ENCODE measurements at regions not wholly inside any gene's neighbourhood (a gene's known extent, or its start where the extent isn't known, plus 50 kb on each side); places are given as distances from the start of the nearest gene placed in this dataset.
"Not testable (repeated sequence)": the region's sequence is repeated elsewhere in the genome, so short reads cannot be mapped to it uniquely, and the experiment has no call there.

DNA sequence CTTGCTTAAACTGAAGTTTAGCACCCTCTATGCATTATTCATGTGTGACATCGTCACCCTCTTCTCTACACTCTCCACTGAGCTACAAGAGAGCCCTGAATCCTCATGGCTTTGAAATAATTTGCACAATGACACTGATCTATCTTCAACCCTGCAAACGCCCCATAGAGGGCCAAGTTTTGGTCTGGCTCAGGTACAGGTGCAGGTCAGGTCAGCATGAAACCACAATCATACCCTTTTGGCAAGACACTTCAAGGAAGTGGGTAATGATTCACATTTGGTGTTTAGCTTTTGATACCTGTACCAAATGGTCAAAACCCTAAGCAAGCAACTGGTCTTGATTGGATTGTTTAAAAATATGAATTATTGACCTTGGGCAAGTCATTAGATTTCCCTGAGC, 122.2 kb upstream of the CADM1 start:
- DNase-seq (ENCODE audit: low spot score): no peak

DNA sequence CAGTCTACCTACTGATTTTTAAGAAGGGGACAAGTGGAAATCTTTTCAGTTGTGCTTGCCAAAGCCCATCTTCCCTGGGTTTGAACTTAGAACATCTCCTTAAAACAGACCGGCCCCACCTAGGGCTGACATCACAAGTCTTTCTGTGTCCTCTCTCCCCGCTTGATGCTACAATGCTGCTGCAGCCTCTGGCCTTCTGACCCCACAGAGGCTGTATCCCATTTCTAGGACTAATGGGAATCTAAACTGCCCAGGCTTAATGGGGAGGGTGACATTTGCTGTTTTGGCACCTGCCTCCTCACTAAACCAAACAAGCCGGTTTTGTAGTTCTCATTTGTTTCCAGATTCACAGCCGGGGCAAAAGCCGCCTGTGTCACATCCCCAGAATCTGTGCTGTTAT, 121.3 kb upstream of the CADM1 start:
- DNase-seq (ENCODE audit: low spot score): no peak

DNA sequence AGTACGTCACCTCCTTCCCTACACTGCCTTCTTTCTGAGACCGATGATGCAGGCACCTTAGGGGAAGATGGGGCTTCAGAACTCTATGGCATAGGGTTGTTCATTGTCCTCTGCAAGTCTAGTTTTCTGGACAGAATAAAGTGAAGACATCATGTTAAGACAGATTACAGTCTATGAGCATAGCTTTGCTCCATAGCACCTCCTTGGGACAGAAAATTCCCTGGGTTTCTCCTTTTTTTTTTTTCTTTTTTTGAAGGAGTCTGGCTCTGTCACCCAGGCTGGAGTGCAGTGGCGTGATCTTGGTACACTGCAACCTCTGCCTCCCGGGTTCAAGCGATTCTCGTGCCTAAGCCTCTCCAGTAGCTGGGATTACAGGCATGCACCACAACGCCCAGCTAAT, 119.8 kb upstream of the CADM1 start:
- no peak for DNase-seq (ENCODE audit: low spot score)

DNA sequence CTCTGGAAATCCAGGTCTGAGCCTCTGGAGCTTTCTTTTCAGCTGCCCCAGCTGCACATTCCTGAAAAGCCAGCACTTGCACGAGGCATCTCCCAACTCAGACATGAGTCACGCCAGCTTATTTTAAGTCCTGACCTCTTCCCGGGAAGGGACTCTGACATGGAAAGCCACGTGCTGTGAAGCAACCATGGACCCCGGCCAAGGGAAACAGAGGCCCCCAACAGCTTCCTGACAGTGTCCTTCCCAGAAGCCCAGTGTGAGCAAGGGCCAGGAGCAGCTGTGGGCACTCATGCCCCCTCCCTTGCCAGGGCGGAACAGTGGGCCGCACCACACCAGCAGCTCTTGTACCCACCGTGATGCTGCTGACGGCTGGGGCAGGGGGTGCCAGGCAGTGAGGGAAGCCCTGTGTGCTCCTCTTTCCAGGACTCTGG, 118.8 kb upstream of the CADM1 start:
- peak; percentile 52 for DNase-seq (ENCODE audit: low spot score)

DNA sequence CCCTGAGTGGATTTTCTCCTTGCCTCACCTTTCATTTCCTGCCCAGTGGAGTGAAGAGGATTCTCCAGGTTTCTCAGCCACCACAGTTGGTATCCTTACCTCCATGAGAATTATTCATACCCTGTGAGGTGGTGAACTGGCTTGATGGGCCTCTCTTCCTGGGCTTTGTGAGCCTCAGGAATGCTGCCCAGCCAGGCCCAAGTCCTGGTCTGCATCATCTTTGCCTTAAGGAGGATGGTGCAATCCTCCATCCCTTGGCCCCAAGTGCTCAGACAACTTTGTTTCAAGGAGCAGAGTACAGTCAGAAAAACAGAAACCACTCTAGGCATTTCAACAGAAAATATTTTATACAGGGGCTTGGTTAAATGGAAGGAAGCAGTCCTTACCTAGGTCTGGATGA, 114.2 kb upstream of the CADM1 start:
- DNase-seq (ENCODE audit: low spot score): no peak

DNA sequence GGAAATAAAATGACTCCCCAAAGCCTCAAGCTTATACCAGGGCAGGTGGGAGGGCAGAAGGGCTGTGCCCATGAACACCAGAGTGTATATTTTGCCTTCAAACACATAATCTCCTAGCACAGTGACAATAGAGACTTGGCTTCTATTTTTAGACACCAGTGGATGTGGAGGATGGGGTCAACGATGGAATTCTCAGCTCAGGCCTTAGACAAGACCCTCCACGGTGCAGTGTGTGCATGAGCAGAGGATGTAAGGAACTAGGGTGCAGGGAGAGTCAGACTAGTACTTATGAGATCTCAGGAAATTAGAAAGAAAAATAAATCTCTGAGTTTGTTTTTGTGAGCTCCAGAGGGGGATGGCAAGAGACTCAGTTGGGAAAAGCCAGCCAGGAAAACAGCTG, 113.6 kb upstream of the CADM1 start:
- DNase-seq (ENCODE audit: low spot score): no peak

DNA sequence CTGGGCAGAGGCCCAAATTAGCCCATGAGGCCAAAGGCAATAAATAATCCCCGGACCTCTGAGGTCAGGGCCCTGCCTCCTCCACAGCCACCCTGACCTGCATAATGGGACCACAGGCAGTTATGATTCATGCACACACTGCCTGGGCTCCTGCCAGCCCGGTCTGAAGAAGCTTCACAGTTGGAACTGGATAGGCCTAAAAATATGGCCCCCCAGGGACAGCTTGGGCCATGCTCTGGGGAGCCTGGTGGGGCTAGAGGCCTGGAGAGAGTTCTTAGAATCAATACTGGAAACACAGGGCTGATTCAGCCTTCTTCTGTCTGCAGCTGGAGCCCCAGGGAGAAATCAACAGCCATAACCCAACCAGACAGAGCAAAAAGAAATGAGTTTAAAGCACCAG, 112.8 kb upstream of the CADM1 start:
- no peak for DNase-seq (ENCODE audit: low spot score)

DNA sequence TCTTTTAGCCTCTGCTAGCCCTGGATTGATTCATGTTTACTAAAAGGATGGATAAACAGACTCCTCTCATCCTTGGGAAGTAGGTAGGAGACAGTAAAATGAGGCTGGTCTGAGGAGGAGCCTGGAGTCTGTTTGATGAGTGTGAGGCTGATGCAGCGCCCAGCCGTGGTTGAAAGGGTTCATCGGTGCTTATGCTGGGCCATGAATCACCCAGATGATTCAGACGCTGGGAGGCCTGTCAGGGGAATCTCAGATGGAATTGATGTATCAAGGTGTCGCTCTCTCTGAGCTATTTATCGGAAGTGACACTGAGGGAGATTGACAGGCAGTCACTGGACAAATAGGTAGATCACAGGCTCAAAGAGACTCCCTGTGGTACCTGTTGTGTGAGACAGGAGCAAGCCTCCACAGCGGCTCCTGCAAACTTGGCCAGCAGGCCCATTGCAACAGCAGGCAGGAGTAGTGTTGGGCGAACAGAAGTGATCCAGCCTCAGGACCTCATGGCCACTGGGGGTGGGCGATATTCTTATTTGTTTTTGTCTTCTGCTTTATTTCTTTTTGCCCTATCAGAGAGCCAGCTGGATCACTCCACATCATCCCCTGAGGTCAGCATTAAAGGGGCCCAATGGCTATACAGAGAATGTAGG, 109.9 kb upstream of the CADM1 start:
- DNase-seq (ENCODE audit: low spot score): no peak

DNA sequence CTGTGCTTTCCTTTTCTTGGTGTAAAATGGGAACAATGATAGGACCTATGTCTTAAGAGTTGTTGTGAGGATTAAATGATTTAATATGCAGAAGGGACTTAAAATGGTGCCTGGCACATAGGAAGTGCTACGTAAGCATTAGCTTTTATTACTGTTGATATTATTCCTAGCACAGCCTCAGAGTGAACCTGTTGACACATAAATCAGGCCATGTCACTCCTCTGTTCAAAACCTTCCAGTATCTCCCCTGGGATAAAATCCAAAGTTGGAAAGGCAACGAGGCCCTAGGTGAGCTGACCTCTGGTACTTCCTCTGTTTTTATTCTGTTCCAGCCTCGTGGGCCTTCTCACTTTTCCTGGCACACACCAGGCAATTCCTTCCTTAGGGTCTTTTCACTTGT, 108.8 kb upstream of the CADM1 start:
- no peak for DNase-seq (ENCODE audit: low spot score)

DNA sequence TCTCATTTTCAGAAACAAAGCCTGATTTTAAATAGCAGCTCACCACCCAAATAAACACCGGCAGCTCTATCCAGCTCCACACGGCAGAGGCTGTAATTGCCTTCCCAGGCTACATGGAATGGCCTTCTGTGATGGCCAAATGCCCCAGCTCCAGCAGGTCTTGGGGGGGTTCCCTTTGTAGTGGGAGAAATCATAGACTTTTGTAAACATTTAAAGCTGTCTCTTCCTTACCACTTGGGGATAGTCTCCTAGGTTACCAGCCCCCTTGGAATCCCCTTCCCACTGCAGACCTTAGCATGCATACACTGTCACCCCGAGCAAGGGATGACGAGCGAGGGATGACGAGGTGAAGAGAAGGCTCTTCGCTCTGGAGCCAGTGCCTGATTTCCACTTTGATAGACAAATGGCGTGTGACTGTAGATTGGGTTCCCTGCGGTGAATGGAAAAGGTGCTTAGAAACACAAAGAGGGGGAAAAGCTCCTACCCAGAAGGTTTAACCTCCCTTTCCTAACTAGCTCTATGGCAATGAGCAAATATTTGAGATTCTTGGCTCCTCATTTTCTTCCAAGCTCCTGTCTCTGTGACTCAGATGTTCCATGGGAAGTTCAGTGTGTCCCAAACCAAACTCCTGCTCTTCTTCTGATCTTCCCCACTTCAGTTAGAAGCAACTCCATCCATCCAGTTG, 108.0 kb upstream of the CADM1 start:
- DNase-seq (ENCODE audit: low spot score): no peak

DNA sequence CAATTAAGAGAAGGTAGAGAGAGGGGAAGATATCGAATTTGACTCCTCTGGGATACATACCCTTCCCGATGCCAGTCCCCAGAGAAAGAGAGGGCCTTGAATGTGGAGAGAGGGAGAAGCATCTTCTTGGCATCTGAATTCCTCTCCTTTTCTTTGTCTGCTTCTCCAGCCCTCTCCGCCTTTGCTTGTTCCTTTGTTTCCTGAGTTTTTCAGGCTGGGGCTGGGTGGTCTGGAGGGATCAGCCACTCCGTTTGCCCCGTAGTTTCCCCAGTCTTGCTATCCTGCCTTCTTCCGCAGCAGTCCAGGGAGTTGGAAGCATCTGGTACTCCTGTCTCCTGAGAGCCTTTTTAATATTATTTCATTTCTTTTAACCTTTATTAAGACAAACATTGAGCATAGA, 107.1 kb upstream of the CADM1 start:
- DNase-seq (ENCODE audit: low spot score): no peak

DNA sequence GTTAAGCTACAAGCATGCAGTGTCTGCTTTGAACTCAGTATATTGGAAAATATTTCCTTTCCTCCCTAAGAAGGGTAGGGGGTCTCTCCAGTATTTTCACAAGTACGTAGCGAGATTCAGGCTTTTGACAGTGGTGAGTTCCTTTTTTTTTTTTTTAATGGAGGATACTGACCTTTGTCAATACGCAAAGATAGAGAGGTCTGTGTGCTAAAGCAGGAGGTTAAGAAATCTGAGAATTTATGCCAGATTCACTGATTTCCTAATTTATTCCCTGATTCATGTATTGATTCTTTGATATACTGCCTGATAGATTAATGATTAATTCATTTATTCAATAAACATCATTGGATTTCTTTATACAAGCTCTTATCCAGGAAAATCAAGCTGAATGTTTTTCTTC, 106.7 kb upstream of the CADM1 start:
- no peak for DNase-seq (ENCODE audit: low spot score)

DNA sequence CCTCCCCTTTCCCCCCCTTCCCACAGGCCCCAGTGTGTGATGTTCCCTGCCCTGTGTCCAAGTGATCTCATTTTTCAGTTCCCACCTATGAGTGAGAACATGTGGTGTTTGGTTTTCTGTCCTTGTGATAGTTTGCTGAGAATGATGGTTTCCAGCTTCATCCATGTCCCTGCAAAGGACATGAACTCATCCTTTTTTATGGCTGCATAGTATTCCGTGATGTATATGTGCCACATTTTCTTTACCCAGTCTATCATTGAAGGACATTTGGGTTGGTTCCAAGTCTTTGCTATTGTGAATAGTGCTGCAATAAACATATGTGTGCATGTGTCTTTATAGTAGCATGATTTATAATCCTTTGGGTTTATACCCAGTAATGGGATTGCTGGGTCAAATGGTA, 106.0 kb upstream of the CADM1 start:
- not testable (repeated sequence) for DNase-seq (ENCODE audit: low spot score)

DNA sequence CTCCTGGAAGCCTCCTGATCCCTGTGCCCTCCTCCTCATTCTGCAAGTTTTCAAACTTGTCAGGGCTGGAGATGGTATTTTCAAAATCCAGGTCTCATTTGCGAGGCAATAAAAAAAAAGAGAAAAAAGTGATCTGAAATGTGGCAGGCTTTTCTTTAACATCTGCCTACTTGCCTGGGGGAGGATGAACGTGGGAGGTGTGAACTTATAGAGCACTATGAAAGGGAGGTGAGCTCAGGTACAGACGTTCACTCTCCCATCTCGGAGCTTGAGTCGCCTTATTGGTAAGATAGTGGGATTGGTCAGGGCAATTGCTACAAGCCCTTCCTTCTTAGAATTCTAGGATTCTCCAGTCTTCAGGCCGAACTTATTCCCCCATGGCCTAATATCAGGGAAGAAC, 104.8 kb upstream of the CADM1 start:
- no peak for DNase-seq (ENCODE audit: low spot score)

DNA sequence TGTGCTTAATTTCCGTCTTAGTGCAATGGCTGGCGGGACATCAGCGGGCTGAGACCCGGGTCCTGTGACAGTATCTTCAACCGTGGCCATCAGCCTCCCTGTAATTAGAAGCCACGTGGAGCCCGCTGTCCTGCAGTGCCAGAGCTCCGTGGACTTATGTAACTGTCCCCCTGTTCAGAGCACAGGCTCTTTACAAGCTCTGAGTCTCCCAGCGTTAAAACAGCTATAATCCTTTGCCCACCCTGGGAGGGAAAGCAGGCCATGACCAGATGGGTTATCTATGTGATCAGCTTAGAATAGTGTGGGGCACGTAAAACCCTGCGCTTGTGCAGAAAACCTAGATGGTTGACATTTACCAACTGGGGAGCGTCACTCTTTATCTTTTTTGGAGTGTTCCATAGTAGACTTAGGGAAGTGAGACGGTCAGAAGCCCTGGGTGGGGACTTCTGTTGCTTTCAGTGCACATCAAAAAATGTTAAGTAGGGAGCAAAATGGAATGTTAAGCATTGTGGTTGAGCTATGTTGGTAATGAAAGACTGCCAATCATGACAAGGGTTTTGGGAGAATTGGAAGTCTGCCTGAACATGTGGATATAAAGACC, 103.5 kb upstream of the CADM1 start:
- DNase-seq (ENCODE audit: low spot score): no peak

DNA sequence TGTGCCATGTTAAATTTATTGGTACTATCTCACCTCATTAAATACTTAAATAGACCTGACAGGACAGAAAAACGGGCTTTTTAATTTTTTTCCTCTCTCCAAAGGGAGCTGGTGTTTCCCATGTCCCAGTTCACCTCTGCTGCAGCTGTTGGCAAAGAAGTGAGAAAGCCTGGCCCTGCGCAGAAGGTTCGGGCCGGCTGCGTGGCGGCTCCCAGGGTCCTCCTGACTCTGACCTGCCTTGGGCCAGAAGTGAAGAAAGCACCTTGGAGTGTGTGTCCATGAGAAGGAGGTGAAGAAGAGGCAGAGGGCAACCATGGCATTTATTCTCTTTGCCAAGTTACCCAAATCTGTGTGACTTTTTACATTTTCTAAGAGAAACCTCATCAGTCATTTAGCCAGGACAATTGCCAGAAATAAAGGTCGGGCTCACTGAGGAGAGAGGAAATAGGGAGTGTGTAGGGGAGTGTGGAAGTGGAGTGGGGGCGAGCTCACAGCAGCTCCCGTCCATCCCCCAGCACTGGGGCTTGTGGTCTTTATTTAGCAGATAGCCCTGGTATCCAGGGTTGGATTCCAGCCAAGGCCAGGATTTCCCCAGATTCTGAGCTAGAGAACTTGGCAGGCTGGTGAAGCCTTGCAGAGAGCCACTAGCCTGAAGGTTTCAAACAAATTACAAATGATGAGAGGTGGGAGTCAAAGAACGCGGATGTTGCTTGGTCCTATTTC, 102.4 kb upstream of the CADM1 start:
- no peak for DNase-seq (ENCODE audit: low spot score)

DNA sequence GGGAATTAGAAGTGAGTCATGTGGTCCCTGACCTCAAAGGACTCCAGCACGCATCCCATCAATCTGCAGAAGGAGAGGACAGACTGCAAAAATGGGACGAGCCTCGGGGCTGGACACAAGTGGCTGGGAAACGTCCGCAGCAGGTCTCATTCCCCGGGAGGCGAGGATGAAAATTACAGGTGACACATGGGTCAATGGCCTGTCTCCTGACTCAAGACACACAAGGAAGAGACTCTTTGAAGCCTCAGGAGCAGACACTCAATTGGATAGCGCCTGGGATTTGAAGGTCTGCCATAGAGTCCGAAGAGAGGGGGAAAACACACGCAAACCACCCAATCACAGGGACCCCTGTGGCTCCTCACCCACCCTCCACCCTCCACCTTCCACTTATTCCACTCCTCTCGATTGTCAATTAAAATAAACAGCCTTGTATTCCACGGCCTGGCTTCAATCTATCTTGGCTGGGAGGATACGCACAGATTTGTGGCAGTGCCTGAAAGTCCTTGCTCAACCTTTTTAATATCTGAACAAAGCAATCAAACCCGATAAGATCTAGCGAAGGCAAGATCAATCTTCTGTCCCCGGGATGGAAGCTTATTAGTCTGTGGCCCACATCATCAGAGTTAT, 101.8 kb upstream of the CADM1 start:
- no peak for DNase-seq (ENCODE audit: low spot score)

DNA sequence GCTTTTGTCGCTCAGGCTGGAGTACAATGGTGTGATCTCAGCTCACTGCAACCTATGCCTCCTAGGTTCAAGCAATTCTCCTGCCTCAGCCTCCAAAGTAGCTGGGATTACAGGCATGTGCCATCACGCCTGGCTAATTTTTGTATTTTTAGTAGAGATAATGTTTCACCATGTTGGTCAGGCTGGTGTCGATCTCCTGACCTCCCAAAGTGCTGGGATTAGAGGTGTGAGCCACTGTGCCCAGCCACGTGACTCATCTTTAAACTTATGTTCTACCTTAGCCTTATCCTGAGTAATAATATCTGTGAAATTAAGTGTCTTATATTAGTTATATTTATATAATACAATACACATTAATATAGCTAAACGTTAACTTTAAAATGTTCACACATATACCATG, 101.2 kb upstream of the CADM1 start:
- not testable (repeated sequence) for DNase-seq (ENCODE audit: low spot score)

DNA sequence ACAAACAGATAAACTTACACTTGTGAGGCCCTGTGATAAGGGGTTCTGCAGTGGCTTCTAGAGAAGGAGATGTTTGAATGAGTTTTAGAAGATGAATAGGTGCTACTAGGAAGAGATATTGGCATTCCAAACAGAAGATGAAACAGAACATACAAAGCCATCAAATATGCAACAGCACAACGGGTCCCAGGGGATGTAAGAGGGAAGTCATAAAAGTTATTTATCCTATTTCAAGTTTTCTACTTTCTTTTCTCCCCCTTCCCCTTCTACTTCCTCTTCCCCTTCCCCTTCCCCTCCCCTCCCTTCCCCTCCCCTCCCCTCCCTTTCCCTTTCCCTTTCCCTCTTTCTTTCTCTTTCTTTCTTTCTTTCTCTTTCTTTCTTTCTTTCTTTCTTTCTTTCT, 94.9 kb upstream of the CADM1 start:
- no peak for DNase-seq (ENCODE audit: low spot score)

DNA sequence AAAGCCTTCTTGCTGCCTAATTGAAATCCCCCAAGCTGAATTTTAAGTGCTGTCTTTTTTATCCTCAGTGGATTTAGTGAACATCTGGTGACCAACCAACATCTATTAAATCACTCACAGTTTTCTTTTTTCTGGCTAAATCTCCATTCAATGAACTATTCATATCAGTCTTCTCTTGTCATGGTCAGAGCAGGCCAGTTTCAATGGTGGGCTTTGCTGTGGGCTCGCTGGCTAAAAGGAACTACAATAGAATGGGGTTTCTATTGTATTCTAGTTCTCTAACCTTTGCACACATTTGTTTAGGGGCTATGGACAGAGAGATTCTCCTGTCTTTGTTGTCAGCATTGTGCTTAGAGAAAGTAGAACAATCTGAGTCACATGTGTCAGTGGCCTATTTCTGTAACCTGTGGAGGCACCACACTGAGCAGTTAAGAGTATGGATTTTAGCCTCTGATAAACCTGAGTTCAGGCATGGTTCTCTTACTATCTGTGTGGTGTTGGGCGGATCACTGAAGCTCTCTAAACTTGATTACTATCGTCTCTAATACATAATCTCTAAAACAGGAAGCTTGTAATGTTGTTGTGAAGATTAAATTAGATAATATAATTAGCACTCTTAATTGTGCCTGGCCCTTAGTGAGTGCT, 94.2 kb upstream of the CADM1 start:
- no peak for DNase-seq (ENCODE audit: low spot score)

DNA sequence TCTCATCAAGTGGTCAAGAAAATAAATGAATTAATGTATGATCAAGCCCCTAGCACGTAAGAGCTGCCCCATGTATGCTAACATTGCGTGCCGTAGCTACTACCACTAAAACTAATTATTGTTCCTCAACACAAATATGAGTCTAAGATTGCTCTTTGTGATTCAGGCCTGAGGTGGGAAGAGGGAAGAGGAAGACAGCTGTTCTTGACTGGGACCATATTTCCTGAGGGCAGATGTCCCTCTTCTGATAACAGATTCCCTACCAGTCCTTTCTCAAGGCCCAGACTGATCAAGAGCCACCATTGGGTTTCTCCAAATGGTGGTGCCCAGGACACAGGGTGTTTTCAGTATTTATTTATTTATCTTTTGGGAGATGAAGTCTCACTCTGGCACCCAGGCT, 87.2 kb upstream of the CADM1 start:
- DNase-seq (ENCODE audit: low spot score): no peak

DNA sequence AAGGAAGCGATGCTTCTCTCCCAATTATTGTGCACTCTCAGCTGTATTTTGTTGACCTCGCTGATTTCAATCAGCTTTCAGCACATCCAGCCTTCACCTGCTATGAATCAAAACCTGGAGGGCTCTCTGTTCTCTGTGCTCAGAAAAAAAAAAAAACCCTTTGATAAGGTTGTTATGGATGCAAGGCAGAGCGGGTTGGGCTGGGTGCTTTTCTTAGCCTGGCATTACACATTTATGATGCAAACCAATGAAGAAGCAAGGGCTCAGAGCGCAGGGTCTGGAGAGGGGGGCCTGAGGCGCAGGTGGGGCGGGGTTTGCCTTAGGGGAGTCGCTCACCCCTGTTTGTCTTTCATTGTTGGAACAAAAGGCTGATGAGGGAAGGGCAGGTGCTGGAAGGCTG, 86.0 kb upstream of the CADM1 start:
- no peak for DNase-seq (ENCODE audit: low spot score)

Data from GM03348 (cell line).